ENCODE measurements at regions not wholly inside any gene's neighbourhood (a gene's known extent, or its start where the extent isn't known, plus 50 kb on each side); places are given as distances from the start of the nearest gene placed in this dataset.

DNA sequence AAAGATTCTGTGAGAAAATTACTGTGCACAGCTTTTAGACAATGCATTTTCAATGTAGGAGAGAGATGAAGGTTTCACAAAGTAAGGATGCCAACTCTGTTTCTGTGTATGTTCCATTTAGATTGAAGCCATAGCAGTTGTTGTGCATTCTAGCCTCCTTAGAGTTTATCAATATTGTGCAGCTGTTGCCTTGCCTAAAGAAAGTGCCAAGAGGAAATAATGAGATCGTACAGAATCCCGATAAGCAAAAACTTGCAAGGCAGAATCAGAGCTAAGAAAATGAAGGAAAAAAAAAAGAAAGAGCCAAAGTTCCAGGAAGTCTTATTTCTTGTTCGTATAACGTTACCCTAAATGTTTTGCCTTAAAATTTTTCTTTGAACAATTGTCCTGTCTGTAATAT is 965.0 kb downstream of the DCDC2C start:
- in situ Hi-C loops (cut with MboI; ENCODE audit: low sequenced_read_pairs) = no loop called here

DNA sequence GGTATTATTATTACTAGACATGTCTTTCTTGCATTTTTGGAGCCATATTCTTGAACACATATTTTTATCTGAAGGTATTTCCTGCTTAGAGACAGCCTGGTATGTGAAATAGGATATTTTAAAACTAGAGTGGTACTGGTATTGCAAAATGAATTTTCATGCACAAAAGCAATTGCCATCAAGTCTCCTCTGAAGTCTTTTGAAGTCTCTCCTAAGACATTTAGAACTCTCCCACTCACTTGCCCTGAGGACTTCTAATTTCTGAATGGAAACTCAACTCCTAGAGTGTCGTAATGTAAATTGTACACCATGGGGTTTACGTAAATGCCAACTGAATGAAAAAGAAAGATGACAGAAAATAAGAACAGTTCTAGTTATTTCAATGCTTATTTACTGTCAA is 967.0 kb downstream of the DCDC2C start:
- in situ Hi-C loops (cut with MboI; ENCODE audit: low sequenced_read_pairs) = no loop called here

DNA sequence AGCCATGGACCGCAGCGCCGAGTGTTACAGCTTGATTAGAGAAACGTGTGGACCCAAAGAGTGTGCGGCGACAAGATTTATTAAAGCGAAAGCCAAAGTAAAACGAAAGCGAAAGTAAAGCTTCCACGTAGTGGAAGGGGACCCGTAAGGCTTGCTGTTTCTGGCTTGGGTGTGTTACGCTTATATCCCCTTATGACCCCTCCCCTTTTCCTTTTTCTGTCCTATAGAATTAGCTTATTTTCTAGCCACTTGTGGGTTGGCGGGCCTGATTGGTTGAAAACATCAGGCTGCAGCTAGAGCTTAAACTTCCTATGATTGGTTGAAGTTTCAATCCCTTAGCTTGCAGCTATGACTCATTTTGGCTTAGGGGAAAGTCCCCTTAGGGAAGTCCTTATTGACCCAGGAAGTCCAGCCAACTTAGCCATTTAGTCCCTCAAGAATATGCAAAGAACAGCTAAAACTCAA is 969.7 kb downstream of the DCDC2C start:
- in situ Hi-C loops (cut with MboI; ENCODE audit: low sequenced_read_pairs) = no loop called here

DNA sequence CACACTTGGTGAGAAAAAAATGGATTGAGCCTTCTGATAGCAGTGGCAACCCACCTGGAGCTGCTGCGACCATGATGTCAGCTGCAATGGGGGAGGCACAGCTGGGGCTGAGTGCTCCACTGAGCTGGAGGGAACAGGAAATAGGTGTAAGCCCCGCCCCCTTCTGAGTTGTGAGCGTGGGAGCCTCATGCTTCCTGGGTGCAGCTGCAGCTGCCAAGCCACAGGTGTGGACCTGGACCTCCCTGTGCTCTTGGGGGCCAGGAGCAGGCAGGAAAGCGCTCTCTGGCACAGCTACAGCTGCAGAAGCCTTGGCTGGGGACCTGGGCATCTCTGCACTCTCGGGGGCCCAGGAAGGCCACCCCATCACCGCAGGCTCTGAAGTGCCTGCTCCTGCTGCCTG is 970.6 kb downstream of the DCDC2C start:
- in situ Hi-C loops (cut with MboI; ENCODE audit: low sequenced_read_pairs) = no loop called here

DNA sequence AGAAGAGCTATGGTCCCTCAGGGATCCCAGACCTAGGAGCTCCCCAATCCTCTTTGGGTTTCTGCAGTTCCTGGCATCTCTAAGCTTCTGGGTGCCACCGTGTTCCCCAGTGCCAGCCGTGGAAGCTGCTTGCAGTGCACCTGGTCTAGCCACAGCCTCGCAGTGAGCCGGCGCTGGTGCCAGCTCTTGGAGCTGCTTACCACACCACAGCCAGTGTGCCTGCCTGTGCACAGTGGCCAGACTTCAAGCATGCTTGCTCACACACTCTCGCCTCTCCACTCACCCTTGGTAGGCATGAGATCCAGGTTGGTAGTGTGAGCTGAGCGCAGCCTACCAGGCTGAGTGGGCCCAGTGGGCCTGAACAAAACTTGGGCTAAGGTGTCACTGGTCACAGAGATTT is 971.9 kb downstream of the DCDC2C start:
- in situ Hi-C loops (cut with MboI; ENCODE audit: low sequenced_read_pairs) = no loop called here

DNA sequence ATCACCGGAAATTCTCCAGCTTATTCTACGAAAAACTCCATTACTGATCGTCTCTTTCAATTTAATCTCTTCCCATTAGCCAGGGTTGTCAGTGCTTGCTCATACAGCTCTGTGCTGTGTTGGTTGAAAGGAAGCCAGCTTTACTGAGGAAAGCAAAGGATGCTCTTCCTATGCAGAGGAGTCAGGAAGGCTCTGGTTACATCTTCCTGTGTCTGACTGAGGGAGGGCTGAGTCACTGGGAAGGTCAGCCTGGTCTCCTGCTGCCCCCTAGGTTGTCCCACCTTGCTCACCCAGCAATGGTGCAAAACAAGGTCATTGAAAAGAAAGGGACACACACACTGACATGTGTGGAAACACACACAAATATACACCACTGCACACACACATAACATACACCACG is 975.6 kb downstream of the DCDC2C start:
- in situ Hi-C loops (cut with MboI; ENCODE audit: low sequenced_read_pairs) = no loop called here

DNA sequence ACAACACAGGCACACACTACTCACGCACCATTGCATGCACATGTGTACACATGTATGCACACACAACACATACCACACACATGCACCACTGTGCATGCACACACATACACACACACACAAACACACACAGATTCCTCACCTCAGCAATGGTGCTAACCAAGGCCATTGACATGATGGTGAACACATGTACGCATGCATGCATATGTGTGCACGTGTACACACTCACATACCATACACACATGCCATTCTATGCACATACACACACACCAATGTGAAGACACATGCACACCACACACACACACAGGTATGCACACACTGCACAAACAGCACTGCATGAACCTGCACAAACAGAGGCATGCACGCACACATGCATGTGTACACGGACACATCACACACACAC is 976.0 kb downstream of the DCDC2C start:
- in situ Hi-C loops (cut with MboI; ENCODE audit: low sequenced_read_pairs) = no loop called here

DNA sequence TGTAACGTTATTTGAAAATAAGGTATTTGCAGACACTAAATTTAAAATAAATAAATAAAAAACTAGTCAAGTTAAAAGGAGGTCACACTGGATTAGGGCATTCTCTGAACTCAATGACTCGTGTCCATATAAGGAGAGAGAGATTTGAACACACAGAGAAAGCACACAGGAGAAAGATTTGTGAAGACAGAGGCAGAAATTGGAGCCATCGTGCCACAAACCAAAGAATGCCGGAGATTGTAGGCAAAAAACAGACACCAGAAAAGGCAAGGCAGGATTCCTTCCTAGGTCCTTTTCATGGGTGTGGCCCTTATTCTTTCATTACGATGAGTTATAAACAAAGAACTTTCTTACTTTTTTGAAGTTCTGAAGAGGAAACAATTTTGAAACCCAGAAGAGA is 981.5 kb downstream of the DCDC2C start:
- in situ Hi-C loops (cut with MboI; ENCODE audit: low sequenced_read_pairs) = no loop called here

DNA sequence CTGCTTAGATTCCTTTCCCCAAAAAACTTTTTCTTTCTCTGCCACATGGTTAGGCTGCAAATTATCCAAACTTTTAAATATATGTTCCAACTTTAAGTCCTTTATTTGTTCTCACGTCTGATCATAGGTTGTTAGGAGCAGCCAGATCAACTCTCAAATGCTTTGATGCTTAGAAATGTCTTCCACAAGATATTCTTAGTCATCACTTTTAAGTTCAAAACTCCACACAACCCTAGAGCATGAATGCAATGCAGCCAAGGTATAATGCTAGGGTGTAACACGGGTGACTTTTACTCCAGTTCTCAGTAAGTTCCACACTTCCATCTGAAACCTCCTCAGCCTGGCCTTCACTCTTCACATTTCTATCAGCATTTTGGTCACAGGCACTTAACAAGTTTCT is 987.5 kb downstream of the DCDC2C start:
- in situ Hi-C loops (cut with MboI; ENCODE audit: low sequenced_read_pairs) = no loop called here

DNA sequence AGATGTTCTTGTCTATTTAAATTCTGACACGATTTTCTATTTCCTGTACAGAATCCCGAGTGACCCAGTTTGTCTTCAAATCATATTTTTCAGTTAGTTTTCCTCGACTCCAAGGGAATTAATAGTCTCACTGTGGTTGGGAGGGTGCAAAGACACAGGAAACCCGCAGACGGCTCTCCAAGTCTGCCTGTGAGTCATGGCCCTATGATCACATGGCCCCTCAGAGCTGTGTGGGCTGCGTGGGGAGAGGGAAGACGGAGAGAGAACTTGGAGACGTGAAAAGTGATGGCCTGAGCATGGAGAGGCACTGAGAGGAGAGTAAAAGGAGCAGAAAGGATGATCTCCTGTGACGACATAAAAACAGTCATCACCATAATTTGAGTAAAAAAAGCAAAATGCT is 989.9 kb downstream of the DCDC2C start:
- in situ Hi-C loops (cut with MboI; ENCODE audit: low sequenced_read_pairs) = no loop called here

DNA sequence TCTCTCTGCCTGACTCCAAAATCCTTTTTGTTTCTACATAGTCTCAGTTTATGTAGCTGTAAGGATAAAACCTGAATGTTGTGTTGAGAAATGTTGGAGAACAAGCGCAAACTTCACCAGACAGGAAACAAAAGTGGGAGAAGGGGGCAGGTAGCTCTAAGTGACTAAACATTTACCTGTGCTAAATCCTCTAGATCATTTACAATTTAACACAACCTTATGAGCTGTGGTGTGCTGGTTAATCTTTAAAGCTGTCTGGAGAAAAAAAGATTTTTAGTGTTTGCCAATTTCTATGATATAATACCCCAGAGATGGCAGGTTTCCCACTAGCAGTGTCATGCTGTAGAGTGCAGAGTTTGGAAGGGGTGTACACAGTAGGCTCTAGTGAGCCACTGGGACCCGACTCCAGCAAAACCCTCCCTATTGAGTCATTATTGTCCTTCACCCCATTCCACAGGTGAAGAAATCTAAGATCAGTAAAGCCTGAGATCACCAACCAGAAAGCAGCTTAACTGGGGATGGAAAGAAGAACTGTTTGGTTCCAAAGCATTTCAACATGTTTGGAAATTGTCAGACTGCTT is 992.0 kb downstream of the DCDC2C start:
- in situ Hi-C loops (cut with MboI; ENCODE audit: low sequenced_read_pairs) = no loop called here

DNA sequence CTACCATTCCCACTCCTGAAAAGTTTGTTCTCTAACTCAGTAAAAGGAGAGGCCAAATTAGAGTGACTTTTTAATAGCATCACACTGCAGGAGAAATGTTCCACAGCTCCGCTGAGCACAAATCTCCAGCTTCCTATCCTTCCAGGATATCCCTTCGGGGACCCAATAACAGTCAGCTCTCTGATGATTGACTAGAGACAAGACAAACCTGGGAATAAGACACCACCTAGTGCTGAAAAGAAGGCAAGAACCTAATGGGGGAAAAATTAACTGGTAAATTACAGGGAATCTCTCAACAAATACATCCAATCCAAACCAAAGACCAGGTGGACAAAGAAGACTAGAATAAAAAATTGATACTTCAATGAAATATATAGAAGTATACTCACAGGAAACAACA is 977.1 kb upstream of the SOX11 start:
- in situ Hi-C loops (cut with MboI; ENCODE audit: low sequenced_read_pairs) = no loop called here

DNA sequence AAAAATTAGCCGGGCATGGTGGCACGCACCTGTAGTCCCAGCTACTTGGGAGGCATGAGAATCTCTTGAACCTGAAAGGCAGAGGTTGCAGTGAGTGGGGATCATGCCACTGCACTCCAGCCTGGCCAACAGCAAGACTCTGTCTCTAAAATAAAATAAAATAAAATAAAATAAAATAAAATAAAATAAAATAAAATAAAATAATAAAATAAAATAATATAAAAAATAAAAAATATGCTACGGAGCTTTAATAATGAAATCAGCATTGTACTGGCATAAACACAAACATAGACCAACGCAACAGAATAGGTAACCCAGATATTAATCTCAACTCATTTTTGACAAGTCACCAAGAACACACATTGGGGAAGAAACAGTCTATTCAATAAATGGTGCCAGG is 973.4 kb upstream of the SOX11 start:
- in situ Hi-C loops (cut with MboI; ENCODE audit: low sequenced_read_pairs) = no loop called here

DNA sequence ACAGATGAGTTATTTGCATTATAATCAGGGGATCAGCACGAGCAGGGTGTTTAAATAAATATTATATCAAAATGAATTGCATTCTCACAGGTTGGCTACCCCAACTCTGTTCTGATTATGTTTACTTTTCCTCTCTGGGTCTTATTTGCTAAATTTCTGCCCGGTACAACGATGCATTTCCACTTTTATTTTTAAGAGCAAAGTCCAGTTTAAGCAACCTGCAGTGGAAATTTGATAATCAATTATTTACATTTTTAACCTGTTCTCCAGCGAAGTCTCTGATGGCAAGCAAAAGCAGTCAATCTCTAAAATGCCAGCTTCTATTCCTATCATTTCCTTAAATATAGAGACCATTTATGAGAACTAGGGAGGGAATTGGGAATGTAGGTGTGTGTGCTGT is 966.6 kb upstream of the SOX11 start:
- in situ Hi-C loops (cut with MboI; ENCODE audit: low sequenced_read_pairs) = no loop called here

DNA sequence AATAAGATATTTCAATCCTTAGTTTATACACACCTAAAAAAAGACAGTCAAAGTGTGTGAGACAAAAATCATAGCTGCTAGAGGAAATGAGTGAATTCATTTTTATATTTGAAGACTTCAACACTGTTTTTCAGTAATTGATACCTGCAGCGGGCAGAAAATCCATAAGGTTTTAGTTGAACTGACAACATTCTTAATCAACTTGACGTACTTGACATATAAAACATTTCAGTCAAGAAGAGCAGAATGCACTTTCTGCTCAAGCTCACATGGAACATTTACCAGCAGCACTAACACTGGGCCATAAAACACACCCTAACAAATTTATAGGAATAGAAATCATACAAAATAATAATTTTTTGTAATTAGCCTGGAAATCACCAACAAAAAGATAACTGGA is 959.6 kb upstream of the SOX11 start:
- in situ Hi-C loops (cut with MboI; ENCODE audit: low sequenced_read_pairs) = no loop called here

DNA sequence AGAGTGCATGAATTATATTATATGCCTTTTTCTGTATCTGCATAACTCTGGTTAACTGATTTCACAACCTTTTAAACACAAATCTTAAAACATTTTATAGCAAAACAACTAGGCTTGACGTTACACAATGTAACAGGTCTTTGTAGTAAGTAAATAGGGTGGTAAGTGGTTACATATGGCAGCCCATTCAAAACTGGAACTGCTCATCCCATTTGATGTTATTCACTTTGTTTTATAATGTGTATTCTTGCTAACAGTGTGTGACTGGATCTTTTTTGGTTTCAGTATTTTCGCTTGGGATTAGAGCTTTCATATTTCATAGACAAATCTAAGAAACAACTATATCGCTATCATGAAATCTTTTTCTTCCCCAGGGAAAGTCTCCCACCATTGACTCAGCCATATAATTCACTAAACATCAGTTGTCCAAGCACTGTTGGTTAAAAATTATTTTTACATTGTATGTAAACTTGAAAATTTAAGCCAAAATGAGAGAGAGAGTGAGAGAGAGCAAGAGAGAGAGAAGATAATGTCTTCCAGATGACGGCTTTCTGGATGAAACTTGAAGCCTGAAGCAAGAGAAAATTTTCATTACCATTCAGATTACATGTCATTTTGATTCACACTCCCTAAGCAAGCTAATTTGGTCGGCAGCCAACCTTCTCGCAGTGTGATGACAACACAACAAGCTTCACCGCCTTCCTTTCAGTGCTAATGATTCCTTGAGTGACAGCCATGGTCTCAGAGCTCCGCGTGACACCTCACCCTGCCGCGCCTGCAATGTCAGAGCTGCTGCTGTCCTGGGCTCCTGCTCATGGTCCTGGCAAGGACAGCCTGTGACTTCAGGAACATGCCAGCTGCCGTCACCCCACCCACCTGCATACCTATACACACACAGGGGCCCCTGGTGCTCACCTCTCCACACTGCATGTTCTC is 946.9 kb upstream of the SOX11 start:
- in situ Hi-C loops (cut with MboI; ENCODE audit: low sequenced_read_pairs) = no loop called here

DNA sequence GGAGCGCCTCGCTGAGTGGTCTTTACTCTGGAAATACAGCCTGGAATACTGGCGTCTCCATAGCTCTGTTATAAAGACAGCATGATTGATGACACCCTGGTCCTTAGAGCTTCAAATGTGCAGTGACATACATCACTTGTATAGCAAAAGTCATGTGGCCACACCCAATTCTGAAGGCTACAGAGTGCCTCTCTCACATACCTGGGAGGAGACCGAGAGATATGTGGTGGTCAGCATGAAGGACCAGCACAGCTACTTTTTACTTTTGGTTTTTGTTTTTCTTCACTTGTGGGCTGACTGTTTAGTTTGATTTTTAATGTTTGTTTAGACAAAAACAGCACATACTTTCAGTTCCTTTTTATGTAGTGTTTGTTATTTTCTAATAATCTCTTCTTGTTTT is 938.5 kb upstream of the SOX11 start:
- in situ Hi-C loops (cut with MboI; ENCODE audit: low sequenced_read_pairs) = no loop called here

DNA sequence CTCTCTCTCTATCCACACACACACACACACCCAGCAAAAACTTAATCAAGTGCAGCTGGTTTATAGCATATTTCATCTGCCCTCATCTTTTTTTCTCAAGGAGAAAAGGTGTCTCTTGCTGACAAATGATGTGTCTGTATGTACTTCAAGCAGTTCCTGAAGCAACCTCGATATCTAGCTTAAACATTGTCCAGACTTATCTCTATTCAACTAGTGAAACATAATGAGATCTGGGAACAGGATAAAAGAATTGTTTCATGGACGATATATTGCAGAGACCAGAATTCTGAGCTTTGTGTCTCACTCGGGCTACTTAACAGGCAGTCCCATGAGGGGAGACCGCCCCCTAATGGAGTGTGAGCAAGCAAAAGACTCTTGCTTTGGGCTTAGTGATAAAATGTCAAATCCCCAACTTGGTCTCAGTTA is 929.2 kb upstream of the SOX11 start:
- in situ Hi-C loops (cut with MboI; ENCODE audit: low sequenced_read_pairs) = no loop called here

DNA sequence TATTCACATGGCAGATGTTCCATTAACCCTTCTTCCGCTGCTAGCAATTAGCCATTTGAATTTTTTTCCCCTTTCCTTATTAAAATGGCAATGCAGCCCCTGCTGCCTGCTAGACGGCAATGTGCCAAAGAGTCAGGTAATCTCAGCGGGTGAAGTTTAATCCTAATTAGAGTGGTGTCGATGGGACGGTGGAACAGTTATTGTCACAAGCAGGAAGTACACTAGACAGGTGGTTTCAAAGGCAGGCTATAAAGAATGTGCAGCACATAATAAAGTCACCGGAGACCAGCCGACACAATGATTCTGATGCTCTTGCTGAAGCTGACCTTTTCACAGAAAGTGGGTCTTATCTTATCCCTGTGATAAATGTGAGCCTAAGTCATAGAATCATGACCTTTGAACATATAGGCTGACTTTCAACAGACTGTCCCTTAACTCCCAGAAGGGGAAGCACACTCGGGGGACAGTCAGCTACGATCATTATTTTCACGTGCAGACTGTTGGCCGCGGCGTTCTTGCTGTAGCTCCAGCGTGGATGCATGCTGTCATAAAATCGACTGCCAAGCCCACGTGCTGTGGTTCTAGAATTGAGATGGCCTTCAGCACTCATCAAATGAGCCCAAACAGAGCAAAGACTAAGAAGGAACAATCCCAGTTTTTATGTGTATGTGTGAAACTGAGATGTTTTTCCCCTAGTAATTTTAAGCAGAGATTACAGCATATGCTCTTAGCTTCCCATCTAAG is 926.2 kb upstream of the SOX11 start:
- in situ Hi-C loops (cut with MboI; ENCODE audit: low sequenced_read_pairs) = no loop called here

DNA sequence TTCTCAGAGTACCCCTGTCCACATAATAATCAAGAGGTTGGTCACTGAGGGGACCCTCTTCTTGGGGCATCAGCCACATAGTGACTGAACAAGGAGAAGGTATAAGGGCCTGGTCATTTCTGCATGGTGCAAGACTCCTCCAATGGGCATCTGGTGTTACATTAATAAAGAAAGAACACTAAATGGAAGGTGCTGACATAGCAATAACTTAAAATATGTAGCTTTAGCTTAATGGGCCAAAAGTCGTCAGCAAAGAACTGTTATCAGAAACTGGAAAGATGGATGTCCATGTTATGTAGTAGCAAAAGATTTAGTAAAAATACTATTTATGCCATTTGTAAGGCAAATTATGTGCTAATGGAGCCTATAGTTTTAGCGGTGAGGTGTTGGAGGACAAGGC is 916.5 kb upstream of the SOX11 start:
- in situ Hi-C loops (cut with MboI; ENCODE audit: low sequenced_read_pairs) = no loop called here

DNA sequence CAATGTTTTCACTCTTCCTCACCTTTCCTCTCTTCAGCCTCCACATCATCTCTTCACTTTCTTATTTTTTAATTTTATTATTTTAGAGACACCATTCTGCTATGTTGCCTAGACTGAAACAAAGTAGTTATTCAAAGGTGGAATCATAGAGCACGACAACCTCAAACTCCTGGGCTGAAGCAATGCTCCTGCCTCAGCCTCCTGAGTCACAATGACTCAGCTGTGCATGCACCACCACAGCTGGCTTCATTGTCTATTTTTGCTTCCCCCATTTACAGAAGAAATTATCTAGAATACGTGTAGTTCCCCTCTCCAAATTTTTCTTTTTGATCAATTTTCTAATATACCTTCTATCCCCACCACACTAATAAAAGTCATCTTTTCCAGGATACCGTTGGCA is 911.5 kb upstream of the SOX11 start:
- in situ Hi-C loops (cut with MboI; ENCODE audit: low sequenced_read_pairs) = no loop called here

DNA sequence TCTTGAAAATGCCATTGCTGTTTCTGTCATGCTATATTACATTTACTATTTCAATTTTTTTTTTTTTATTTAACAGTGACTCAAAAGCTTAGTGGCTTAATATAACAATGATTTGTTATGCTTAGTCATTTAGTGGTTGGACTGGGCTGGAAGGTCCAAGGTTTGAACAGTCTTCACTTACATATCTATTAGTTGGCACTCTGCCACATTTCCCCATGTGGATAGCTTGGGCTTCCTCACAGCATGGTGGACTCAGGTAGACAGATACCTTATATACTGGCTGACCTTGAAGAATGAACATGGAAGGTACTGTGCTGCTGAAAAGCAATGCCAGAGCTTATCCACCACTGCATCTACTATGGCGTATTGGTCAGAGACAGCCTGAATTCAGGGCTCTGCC is 909.5 kb upstream of the SOX11 start:
- in situ Hi-C loops (cut with MboI; ENCODE audit: low sequenced_read_pairs) = no loop called here
